ENCODE measurements at regions not wholly inside any gene's neighbourhood (a gene's known extent, or its start where the extent isn't known, plus 50 kb on each side); places are given as distances from the start of the nearest gene placed in this dataset.

GRCh38 chr1:177431123-177431522 lies 260.4 kb downstream of the BRINP2 start:
- TF ChIP-seq FOXA1 (IDR thresholded peaks at IDR 0.05) (no peak), SP1 (IDR thresholded peaks at IDR 0.05) (no peak), TAF1 (conservative IDR thresholded peaks at IDR 0.05) (no peak)
- TF ChIP-seq, protein P1, sequence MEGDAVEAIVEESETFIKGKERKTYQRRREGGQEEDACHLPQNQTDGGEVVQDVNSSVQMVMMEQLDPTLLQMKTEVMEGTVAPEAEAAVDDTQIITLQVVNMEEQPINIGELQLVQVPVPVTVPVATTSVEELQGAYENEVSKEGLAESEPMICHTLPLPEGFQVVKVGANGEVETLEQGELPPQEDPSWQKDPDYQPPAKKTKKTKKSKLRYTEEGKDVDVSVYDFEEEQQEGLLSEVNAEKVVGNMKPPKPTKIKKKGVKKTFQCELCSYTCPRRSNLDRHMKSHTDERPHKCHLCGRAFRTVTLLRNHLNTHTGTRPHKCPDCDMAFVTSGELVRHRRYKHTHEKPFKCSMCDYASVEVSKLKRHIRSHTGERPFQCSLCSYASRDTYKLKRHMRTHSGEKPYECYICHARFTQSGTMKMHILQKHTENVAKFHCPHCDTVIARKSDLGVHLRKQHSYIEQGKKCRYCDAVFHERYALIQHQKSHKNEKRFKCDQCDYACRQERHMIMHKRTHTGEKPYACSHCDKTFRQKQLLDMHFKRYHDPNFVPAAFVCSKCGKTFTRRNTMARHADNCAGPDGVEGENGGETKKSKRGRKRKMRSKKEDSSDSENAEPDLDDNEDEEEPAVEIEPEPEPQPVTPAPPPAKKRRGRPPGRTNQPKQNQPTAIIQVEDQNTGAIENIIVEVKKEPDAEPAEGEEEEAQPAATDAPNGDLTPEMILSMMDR (IDR thresholded peaks at IDR 0.05; ENCODE audit: low read depth, low read length, missing input control): no peak
